ENCODE measurements at regions not wholly inside any gene's neighbourhood (a gene's known extent, or its start where the extent isn't known, plus 50 kb on each side); places are given as distances from the start of the nearest gene placed in this dataset.

DNA sequence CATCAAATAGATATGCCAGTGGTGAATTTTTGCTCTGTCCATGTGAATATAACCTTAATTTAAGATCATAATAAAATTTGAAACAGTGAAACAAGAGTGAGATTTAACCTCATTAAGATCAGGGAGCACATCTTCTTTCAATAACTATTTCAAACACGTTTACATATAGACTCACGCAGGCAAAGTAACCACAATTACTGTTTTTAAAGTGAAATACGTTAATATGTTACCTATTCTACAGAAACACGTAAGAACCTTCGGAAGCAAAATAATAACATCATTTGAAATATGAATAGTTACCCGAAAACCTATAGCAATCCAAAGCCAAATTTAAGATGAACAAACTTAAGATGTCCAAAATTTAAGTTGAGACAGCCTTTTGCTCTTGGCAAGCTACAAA is 136.2 kb upstream of the ZC3H12C start (continued):
- TF ChIP-seq, protein P1, sequence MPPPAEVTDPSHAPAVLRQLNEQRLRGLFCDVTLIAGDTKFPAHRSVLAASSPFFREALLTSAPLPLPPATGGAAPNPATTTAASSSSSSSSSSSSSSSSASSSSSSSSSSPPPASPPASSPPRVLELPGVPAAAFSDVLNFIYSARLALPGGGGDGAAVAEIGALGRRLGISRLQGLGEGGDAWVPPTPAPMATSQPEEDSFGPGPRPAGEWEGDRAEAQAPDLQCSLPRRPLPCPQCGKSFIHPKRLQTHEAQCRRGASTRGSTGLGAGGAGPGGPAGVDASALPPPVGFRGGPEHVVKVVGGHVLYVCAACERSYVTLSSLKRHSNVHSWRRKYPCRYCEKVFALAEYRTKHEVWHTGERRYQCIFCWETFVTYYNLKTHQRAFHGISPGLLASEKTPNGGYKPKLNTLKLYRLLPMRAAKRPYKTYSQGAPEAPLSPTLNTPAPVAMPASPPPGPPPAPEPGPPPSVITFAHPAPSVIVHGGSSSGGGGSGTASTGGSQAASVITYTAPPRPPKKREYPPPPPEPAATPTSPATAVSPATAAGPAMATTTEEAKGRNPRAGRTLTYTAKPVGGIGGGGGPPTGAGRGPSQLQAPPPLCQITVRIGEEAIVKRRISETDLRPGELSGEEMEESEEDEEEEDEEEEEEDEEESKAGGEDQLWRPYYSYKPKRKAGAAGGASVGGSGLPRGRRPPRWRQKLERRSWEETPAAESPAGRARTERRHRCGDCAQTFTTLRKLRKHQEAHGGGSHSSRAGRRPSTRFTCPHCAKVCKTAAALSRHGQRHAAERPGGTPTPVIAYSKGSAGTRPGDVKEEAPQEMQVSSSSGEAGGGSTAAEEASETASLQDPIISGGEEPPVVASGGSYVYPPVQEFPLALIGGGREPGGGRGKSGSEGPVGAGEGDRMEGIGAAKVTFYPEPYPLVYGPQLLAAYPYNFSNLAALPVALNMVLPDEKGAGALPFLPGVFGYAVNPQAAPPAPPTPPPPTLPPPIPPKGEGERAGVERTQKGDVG (CRISPR knock-in tag; IDR thresholded peaks at IDR 0.05): no peak
- TF ChIP-seq KDM1A (IDR thresholded peaks at IDR 0.05; ENCODE audit: borderline replicate concordance) (no peak), PML (IDR thresholded peaks at IDR 0.05; ENCODE audit: low read length) (no peak), NFYB (IDR thresholded peaks at IDR 0.05; ENCODE audit: insufficient read depth, low read depth, low read length) (no peak), EP300 (IDR thresholded peaks at IDR 0.05; ENCODE audit: borderline replicate concordance in 1 of 2, control insufficient read depth in 1 of 2, low read depth in 2 of 2, low read length in 2 of 2) (peak; percentile 99), PRDM15 (CRISPR knock-in tag; IDR thresholded peaks at IDR 0.05) (no peak), BACH1 (IDR thresholded peaks at IDR 0.05; ENCODE audit: borderline replicate concordance) (peak; percentile 58; the same call in 1 of the 2 replicates), PAX8 (IDR thresholded peaks at IDR 0.05) (no peak), ZBED1 (IDR thresholded peaks at IDR 0.05; ENCODE audit: borderline replicate concordance) (no peak)
- TF ChIP-seq, protein P2, sequence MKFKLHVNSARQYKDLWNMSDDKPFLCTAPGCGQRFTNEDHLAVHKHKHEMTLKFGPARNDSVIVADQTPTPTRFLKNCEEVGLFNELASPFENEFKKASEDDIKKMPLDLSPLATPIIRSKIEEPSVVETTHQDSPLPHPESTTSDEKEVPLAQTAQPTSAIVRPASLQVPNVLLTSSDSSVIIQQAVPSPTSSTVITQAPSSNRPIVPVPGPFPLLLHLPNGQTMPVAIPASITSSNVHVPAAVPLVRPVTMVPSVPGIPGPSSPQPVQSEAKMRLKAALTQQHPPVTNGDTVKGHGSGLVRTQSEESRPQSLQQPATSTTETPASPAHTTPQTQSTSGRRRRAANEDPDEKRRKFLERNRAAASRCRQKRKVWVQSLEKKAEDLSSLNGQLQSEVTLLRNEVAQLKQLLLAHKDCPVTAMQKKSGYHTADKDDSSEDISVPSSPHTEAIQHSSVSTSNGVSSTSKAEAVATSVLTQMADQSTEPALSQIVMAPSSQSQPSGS (IDR thresholded peaks at IDR 0.05; ENCODE audit: low read length): peak; percentile 34; the same call in 1 of the 2 replicates
- TF ChIP-seq, protein P3, sequence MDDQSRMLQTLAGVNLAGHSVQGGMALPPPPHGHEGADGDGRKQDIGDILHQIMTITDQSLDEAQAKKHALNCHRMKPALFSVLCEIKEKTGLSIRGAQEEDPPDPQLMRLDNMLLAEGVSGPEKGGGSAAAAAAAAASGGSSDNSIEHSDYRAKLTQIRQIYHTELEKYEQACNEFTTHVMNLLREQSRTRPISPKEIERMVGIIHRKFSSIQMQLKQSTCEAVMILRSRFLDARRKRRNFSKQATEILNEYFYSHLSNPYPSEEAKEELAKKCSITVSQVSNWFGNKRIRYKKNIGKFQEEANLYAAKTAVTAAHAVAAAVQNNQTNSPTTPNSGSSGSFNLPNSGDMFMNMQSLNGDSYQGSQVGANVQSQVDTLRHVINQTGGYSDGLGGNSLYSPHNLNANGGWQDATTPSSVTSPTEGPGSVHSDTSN (IDR thresholded peaks at IDR 0.05; ENCODE audit: insufficient replicate concordance, low read depth, low read length): no peak
- TF ChIP-seq, protein P4, sequence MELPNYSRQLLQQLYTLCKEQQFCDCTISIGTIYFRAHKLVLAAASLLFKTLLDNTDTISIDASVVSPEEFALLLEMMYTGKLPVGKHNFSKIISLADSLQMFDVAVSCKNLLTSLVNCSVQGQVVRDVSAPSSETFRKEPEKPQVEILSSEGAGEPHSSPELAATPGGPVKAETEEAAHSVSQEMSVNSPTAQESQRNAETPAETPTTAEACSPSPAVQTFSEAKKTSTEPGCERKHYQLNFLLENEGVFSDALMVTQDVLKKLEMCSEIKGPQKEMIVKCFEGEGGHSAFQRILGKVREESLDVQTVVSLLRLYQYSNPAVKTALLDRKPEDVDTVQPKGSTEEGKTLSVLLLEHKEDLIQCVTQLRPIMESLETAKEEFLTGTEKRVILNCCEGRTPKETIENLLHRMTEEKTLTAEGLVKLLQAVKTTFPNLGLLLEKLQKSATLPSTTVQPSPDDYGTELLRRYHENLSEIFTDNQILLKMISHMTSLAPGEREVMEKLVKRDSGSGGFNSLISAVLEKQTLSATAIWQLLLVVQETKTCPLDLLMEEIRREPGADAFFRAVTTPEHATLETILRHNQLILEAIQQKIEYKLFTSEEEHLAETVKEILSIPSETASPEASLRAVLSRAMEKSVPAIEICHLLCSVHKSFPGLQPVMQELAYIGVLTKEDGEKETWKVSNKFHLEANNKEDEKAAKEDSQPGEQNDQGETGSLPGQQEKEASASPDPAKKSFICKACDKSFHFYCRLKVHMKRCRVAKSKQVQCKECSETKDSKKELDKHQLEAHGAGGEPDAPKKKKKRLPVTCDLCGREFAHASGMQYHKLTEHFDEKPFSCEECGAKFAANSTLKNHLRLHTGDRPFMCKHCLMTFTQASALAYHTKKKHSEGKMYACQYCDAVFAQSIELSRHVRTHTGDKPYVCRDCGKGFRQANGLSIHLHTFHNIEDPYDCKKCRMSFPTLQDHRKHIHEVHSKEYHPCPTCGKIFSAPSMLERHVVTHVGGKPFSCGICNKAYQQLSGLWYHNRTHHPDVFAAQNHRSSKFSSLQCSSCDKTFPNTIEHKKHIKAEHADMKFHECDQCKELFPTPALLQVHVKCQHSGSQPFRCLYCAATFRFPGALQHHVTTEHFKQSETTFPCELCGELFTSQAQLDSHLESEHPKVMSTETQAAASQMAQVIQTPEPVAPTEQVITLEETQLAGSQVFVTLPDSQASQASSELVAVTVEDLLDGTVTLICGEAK (IDR thresholded peaks at IDR 0.05; ENCODE audit: borderline replicate concordance): no peak
